ENCODE measurements at regions not wholly inside any gene's neighbourhood (a gene's known extent, or its start where the extent isn't known, plus 50 kb on each side); places are given as distances from the start of the nearest gene placed in this dataset.

- Mint-ChIP-seq H3K9me3 (ENCODE audit: low read depth, unreplicated experiment) (peaks cover under 1% of the 10 kb centered on the region), H3K27me3 (ENCODE audit: unreplicated experiment) (no peaks in the 10 kb centered on the region), H3K36me3 (ENCODE audit: insufficient read depth, unreplicated experiment) (no peaks in the 10 kb centered on the region), H3K4me1 (ENCODE audit: low read depth, unreplicated experiment) (no peaks in the 10 kb centered on the region), H3K27ac (ENCODE audit: unreplicated experiment) (no peak overlapping the region), H3K4me3 (ENCODE audit: low read depth, unreplicated experiment) (no peak overlapping the region)
- no TSS peak for BruUV-seq (replicated peaks)
- CTCF ChIA-PET = no interaction called here
- DNase-seq = no peak
- no peak for TF ChIP-seq CTCF (IDR thresholded peaks at IDR 0.05; ENCODE audit: unreplicated experiment)
- intact Hi-C loops (cut with micrococcal nuclease; ENCODE audit: unreplicated experiment) = no loop called here
Observed at GRCh38 chr10:124227055-124227975, 133.9 kb upstream of the CHST15 start.

GRCh38 chr10:124226271-124227054 lies 133.1 kb upstream of the CHST15 start:
- no peak for DNase-seq
- intact Hi-C loops (cut with micrococcal nuclease; ENCODE audit: unreplicated experiment) = no loop called here
- Mint-ChIP-seq H3K27ac (ENCODE audit: unreplicated experiment) (no peak overlapping the region), H3K9me3 (ENCODE audit: low read depth, unreplicated experiment) (no peaks in the 10 kb centered on the region), H3K36me3 (ENCODE audit: insufficient read depth, unreplicated experiment) (no peaks in the 10 kb centered on the region), H3K4me1 (ENCODE audit: low read depth, unreplicated experiment) (no peaks in the 10 kb centered on the region), H3K4me3 (ENCODE audit: low read depth, unreplicated experiment) (no peak overlapping the region), H3K27me3 (ENCODE audit: unreplicated experiment) (no peaks in the 10 kb centered on the region)
- TF ChIP-seq CTCF (IDR thresholded peaks at IDR 0.05; ENCODE audit: unreplicated experiment) = no peak
- BruUV-seq (replicated peaks) = no TSS peak
- CTCF ChIA-PET = no interaction called here

DNA sequence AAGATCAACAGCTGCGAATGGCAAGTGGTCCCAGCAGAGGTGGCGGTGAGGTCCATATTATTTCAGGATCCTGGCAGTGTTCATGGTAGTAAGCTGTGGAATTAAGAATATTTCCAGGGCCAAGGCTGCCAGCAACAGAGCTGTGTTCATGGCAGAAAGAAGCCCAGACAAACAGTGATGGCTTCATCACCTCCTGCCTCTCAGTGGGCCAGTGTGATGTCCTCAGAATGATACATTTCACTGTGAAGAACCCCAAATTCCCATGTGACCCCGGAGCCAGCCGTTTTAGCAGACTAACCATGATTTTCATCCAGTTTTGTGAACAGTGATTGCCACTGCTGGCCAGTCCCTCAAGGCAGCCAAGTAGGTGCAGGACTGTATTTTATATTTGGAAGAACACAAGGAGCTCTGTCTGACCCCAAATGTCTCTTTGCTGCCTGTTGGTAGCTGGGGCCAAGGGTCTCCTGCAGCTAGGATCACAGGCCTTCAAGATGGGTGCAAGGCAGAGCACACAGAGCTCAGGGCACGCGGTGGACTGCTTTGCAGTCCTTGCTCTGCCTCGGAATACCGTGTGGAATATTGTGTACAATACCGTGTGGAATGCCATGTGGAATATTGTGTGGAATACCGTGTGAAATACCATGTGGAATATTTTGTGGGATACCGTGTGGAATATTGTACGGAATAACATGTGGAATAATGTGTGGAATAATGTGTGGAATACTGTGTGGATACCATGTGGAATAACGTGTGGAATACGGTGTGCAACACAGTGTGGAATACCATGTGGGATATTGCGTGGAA lies 132.3 kb upstream of the CHST15 start:
- Mint-ChIP-seq H3K36me3 (ENCODE audit: insufficient read depth, unreplicated experiment) (no peaks in the 10 kb centered on the region), H3K27ac (ENCODE audit: unreplicated experiment) (no peak overlapping the region), H3K27me3 (ENCODE audit: unreplicated experiment) (no peaks in the 10 kb centered on the region), H3K4me3 (ENCODE audit: low read depth, unreplicated experiment) (no peak overlapping the region), H3K9me3 (ENCODE audit: low read depth, unreplicated experiment) (no peaks in the 10 kb centered on the region), H3K4me1 (ENCODE audit: low read depth, unreplicated experiment) (no peaks in the 10 kb centered on the region)
- intact Hi-C loops (cut with micrococcal nuclease; ENCODE audit: unreplicated experiment) = no loop called here
- CTCF ChIA-PET = interaction anchor here (0.5 kb wide), 1 partner anchor 13 kb away, joined by 4 read pairs; no protein-coding TSS in a partner anchor
- no peak for TF ChIP-seq CTCF (IDR thresholded peaks at IDR 0.05; ENCODE audit: unreplicated experiment)
- no peak for DNase-seq
- no TSS peak for BruUV-seq (replicated peaks)

- Mint-ChIP-seq H3K4me1 (ENCODE audit: low read depth, unreplicated experiment) (no peaks in the 10 kb centered on the region), H3K36me3 (ENCODE audit: insufficient read depth, unreplicated experiment) (no peaks in the 10 kb centered on the region), H3K27me3 (ENCODE audit: unreplicated experiment) (peaks cover 3% of the 10 kb centered on the region), H3K9me3 (ENCODE audit: low read depth, unreplicated experiment) (no peaks in the 10 kb centered on the region), H3K27ac (ENCODE audit: unreplicated experiment) (no peak overlapping the region), H3K4me3 (ENCODE audit: low read depth, unreplicated experiment) (no peak overlapping the region)
- DNase-seq = no peak
- intact Hi-C loops (cut with micrococcal nuclease; ENCODE audit: unreplicated experiment) = no loop called here
- CTCF ChIA-PET = interaction anchor here (0.5 kb wide), 1 partner anchor 13 kb away, joined by 4 read pairs; no protein-coding TSS in a partner anchor
- BruUV-seq (replicated peaks) = no TSS peak
- no peak for TF ChIP-seq CTCF (IDR thresholded peaks at IDR 0.05; ENCODE audit: unreplicated experiment)
Observed at GRCh38 chr10:124225029-124225466, 131.7 kb upstream of the CHST15 start.

Measured in Calu3 (cell line).